OCI-LY3 (cell line): ENCODE measurements at regions not wholly inside any gene's neighbourhood (a gene's known extent, or its start where the extent isn't known, plus 50 kb on each side); places are given as distances from the start of the nearest gene placed in this dataset.

Experiments
- CTCF ChIP-seq: fragments of 200-600, 300-600 bp; sonication (generic); IDR thresholded peaks from 2 replicates; pipeline ENCODE4 v1.5.1; 2014; ENCODE audit warnings: antibody characterized with exemption, low read length, low read depth
- EZH2phosphoT487 ChIP-seq: fragments of 200-600 bp; shearing (Covaris generic); IDR thresholded peaks from 2 replicates; pipeline ENCODE4 v1.6.1; 2018; ENCODE audit warnings: antibody characterized with exemption, mixed run types, low read depth

GRCh38 chr7:22879709-22880306 is 57.2 kb upstream of the TOMM7 start:
- TF ChIP-seq EZH2phosphoT487 (no peak), CTCF (no peak)
